MCF 10A (cell line): ENCODE measurements at regions not wholly inside any gene's neighbourhood (a gene's known extent, or its start where the extent isn't known, plus 50 kb on each side); places are given as distances from the start of the nearest gene placed in this dataset.

Source experiments
- BruUV-seq: library from RNA; stranded (reverse); fragments of 400-500 nt; replicated peaks from 2 replicates; lab custom pipeline; 2021; lab: Mats Ljungman, UMichigan
- CTCF ChIA-PET: fragments of 300-600 bp; sonication (Branson Sonifier 250); formaldehyde crosslinking; extraction: SDS; loops from one replicate; lab custom pipeline; 2021; ENCODE audit warnings: antibody characterized with exemption, inconsistent platforms; lab: Yijun Ruan, JAX
- POLR2A ChIA-PET: fragments of 300-600, 350-650 bp; sonication (Branson Sonifier 250); formaldehyde crosslinking; extraction: SDS; loops from one replicate; lab custom pipeline; 2020; ENCODE audit warnings: antibody characterized with exemption, inconsistent platforms; lab: Yijun Ruan, JAX
- DNase-seq: peaks from one replicate; pipeline ENCODE4 v3.0.0-alpha.2; 2018; ENCODE audit not compliant: unreplicated experiment
- H3K27ac Mint-ChIP-seq: one replicate; pipeline ENCODE4 v1.8.0; 2022; ENCODE audit warnings: mild to moderate bottlenecking, low read depth, mixed read lengths; ENCODE audit not compliant: unreplicated experiment
- H3K27me3 Mint-ChIP-seq: one replicate; pipeline ENCODE4 v1.8.0; 2022; ENCODE audit warnings: mixed read lengths; ENCODE audit not compliant: insufficient read depth, unreplicated experiment
- H3K36me3 Mint-ChIP-seq: one replicate; pipeline ENCODE4 v1.8.0; 2022; ENCODE audit warnings: mild to moderate bottlenecking, moderate library complexity, mixed read lengths; ENCODE audit not compliant: insufficient read depth, unreplicated experiment
- H3K4me1 Mint-ChIP-seq: one replicate; pipeline ENCODE4 v1.8.0; 2022; ENCODE audit warnings: mixed read lengths; ENCODE audit not compliant: insufficient read depth, unreplicated experiment
- H3K4me3 Mint-ChIP-seq: one replicate; pipeline ENCODE4 v1.8.0; 2022; ENCODE audit warnings: mild to moderate bottlenecking, moderate library complexity, mixed read lengths; ENCODE audit not compliant: unreplicated experiment
- H3K9me3 Mint-ChIP-seq: one replicate; pipeline ENCODE4 v1.8.0; 2022; ENCODE audit warnings: mixed read lengths; ENCODE audit not compliant: unreplicated experiment
- CTCF ChIP-seq: fragments of 200-600 bp; IDR thresholded peaks from one replicate; pipeline ENCODE4 v1.8.0; 2022; ENCODE audit warnings: antibody characterized with exemption, mild to moderate bottlenecking; ENCODE audit not compliant: unreplicated experiment
- intact Hi-C: fragments of 100-400 bp; cut with micrococcal nuclease; formaldehyde crosslinking; loops from 2 replicates; pipeline ENCODE4 v1.14.1; 2022

GRCh38 chr9:100639854-100640253, 62.0 kb downstream of the CAVIN4 start:
- BruUV-seq, result no TSS peak
- intact Hi-C loops, result no loop called here
- DNase-seq, result no peak
- ChIA-PET POLR2A (interaction anchor here (0.6 to 0.8 kb wide), 2 partner anchors 35 to 258 kb away, joined by 3 read pairs; no protein-coding TSS in a partner anchor), CTCF (interaction anchor here (0.6 to 2.6 kb wide), 4 partner anchors 38 to 549 kb away, joined by 3 to 16 read pairs (median 4); no protein-coding TSS in a partner anchor)
- Mint-ChIP-seq H3K9me3 (peaks cover 19% of the 10 kb centered on the region), H3K27ac (no peak overlapping the region), H3K27me3 (peaks cover 21% of the 10 kb centered on the region), H3K4me3 (no peak overlapping the region), H3K36me3 (no peaks in the 10 kb centered on the region), H3K4me1 (no peaks in the 10 kb centered on the region)
- TF ChIP-seq CTCF, result no peak

GRCh38 chr9:100640447-100641050, 62.7 kb downstream of the CAVIN4 start:
- Mint-ChIP-seq H3K27ac (no peak overlapping the region), H3K4me3 (no peak overlapping the region), H3K27me3 (peaks cover 14% of the 10 kb centered on the region), H3K9me3 (peaks cover 12% of the 10 kb centered on the region), H3K36me3 (no peaks in the 10 kb centered on the region), H3K4me1 (no peaks in the 10 kb centered on the region)
- BruUV-seq, result no TSS peak
- ChIA-PET POLR2A (interaction anchor here (0.6 to 0.8 kb wide), 2 partner anchors 34 to 259 kb away, joined by 3 read pairs; no protein-coding TSS in a partner anchor), CTCF (interaction anchor here (0.5 to 2.6 kb wide), 6 partner anchors 33 to 754 kb away, joined by 3 to 16 read pairs (median 4); no protein-coding TSS in a partner anchor)
- intact Hi-C loops, result no loop called here
- TF ChIP-seq CTCF, result no peak
- no peak for DNase-seq

GRCh38 chr9:100641166-100641565, 63.3 kb downstream of the CAVIN4 start:
- Mint-ChIP-seq H3K27ac (no peak overlapping the region), H3K9me3 (peaks cover 9% of the 10 kb centered on the region), H3K4me3 (no peak overlapping the region), H3K4me1 (no peaks in the 10 kb centered on the region), H3K36me3 (no peaks in the 10 kb centered on the region), H3K27me3 (peaks cover 13% of the 10 kb centered on the region)
- intact Hi-C loops, result no loop called here
- ChIA-PET CTCF (interaction anchor here (0.5 to 2.6 kb wide), 5 partner anchors 32 to 753 kb away, joined by 3 to 16 read pairs (median 4); no protein-coding TSS in a partner anchor), POLR2A (interaction anchor here (0.6 kb wide), 1 partner anchor 43 kb away, joined by 3 read pairs; no protein-coding TSS in a partner anchor)
- TF ChIP-seq CTCF, result no peak
- no TSS peak for BruUV-seq
- DNase-seq, result no peak

GRCh38 chr9:100652850-100653249, 75.0 kb downstream of the CAVIN4 start:
- BruUV-seq, result no TSS peak
- H3K4me3 Mint-ChIP-seq, result no peak overlapping the region
- peaks cover 39% of the 10 kb centered on the region for H3K27me3 Mint-ChIP-seq
- POLR2A ChIA-PET, result no interaction called here
- no peaks in the 10 kb centered on the region for H3K36me3 Mint-ChIP-seq
- CTCF ChIA-PET, result no interaction called here
- intact Hi-C loops, result no loop called here
- peak; percentile 3 for DNase-seq
- H3K4me1 Mint-ChIP-seq, result no peaks in the 10 kb centered on the region
- no peak overlapping the region for H3K27ac Mint-ChIP-seq
- no peak for TF ChIP-seq CTCF
- no peaks in the 10 kb centered on the region for H3K9me3 Mint-ChIP-seq
